ENCODE measurements at regions not wholly inside any gene's neighbourhood (a gene's known extent, or its start where the extent isn't known, plus 50 kb on each side); places are given as distances from the start of the nearest gene placed in this dataset.

DNA sequence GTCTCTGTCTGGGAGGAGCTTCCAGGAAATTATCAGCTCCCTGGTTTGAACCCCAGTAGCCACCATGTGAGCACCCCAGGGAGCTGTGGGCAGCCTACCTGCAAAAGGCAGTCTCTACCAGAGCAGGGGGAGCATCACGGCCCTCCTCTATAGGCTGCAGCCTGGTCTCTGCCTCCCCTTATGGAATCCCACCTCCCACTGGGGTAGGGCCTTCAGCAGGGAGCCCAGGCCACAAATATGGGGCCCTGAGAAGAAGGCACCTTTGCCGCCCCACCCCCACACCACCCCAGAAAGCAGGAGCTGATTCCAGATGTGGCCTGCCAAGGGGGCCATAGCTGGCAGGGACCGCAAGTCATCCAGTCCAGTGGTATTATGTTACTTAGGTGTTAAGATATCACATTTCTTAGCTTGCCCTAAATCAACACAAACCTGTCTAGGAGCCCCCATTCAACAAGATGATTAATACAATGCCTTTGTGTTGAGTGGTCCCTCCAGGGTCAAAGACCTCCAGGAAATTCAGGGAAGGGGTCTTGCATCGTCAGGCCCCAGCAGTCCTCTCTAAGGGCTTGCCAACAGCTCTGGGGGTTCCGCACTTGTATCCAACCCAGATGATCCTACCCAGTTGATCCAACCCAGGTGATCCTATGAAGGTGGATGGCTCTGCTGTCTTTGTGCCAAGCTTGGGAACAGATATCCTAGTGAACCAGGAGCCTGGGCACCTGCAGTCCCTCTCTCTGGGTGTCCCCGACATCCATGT lies 114.9 kb downstream of the OAT start:
- DNase-seq (ENCODE audit: low read depth, low spot score): no peak

DNA sequence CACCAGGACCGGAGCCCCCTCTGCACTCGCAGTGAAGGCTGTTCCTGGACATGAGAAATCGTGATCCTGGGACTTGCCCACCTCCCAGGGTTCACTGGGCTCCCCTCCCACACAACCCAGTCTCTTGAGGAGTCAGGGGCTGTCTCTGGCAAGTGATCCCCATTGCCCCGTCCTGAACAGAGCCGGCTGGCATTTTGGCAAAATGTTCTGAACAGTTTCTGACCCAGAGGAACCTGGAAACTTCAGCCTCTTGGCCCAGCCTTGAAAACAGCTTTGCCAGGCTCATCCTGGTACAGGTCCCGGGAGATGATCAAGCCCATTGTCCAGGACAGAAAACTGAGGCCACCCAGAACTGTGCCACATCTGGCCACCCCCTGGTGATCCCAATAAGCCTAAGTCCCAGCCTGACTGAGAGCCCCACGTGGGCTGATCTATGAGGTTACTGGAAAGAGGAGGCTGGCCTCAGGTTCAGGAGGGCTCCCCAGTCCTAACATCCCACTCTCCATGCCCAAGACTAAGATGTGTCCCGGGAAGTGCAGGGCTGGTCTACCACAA lies 115.7 kb downstream of the OAT start:
- no peak for DNase-seq (ENCODE audit: low read depth, low spot score)

- DNase-seq (ENCODE audit: low read depth, low spot score): no peak
Observed at GRCh38 chr10:124301736-124302135, 117.0 kb downstream of the OAT start.

DNA sequence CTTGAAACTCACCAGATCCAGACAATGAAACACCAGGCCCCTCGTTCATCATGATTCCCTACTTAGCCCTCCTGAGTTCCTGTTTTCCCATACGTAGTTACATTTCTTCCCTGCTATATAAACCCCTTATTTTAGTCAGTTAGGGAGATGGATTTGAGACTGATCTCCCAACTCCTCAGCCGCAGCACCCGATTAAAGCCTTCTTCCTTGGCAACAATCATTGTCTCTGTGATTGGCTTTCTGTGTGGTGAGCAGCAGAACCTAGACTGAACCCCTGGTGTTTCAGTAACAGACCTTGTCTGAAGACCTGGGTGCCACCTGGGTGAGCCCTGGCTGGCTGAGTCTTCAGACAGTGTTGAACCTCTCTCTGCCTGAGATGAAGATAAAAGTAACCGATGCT lies 118.0 kb downstream of the OAT start:
- DNase-seq (ENCODE audit: low read depth, low spot score): no peak

- DNase-seq (ENCODE audit: low read depth, low spot score): no peak
Observed at GRCh38 chr10:124300224-124300623, 118.5 kb downstream of the OAT start.

- DNase-seq (ENCODE audit: low read depth, low spot score): no peak
Observed at GRCh38 chr10:124299696-124300095, 119.0 kb downstream of the OAT start.

DNA sequence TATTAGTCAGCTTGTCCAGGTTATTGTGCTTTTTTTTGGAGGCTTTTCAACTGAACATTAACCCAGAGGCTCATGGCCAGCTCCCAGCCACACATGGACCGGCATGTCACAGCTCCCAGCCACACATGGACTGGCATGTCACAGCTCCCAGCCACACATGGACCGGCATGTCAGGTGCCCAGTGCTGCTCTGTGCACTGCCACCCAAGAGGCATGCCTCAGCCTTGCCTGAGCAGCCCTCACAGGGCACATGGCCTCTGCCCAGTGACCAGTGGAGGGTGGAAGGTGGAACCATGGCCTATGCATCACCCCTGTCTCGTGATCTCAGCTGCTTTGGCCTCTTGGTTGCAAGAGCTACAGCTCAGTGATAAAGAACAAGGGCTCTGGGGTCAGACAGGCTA lies 119.8 kb downstream of the OAT start:
- no peak for DNase-seq (ENCODE audit: low read depth, low spot score)

- no peak for DNase-seq (ENCODE audit: low read depth, low spot score)
Observed at GRCh38 chr10:124296813-124297788, 121.6 kb downstream of the OAT start.

DNA sequence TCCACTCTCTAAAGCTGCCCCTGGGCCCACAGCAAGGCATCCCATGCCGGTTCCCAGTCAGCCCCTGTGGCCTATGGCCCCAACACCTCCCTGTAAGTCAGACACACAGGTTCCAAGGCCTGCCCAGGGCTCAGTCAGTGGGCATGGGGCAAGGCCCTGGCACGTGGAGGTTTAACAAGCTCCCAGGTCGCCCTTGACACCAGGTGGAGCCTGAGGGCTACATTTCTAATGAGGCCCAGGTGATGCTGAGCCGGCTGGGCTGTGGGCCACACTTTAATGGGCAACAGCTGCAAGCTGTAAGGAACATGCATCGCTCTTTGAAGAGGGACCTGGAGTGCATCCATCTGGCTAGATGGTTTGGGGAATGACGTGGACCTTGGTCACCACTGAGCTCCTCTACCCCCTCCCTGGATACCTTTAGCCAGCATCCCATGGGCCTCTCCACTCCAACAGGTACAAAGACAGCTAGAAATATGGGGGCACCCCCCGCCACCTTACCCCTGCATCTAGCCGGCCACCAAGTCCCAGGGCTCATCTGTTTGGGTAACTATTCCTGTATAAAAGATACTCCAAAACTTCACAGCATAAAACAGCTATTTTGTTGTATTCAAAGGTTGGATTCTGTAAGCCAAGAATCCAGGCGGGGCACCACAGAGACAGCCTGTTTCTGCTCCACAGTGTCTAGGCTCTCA lies 122.5 kb downstream of the OAT start:
- DNase-seq (ENCODE audit: low read depth, low spot score): no peak

- DNase-seq (ENCODE audit: low read depth, low spot score): no peak
Observed at GRCh38 chr10:124294811-124295770, 123.6 kb downstream of the OAT start.

GRCh38 chr10:124293616-124294449 lies 124.9 kb downstream of the OAT start:
- no peak for DNase-seq (ENCODE audit: low read depth, low spot score)

GRCh38 chr10:124292911-124293615 lies 125.7 kb downstream of the OAT start:
- no peak for DNase-seq (ENCODE audit: low read depth, low spot score)

GRCh38 chr10:124291001-124291701 lies 127.6 kb downstream of the OAT start:
- no peak for DNase-seq (ENCODE audit: low read depth, low spot score)

GRCh38 chr10:124289851-124290795 lies 128.6 kb downstream of the OAT start:
- no peak for DNase-seq (ENCODE audit: low read depth, low spot score)

DNA sequence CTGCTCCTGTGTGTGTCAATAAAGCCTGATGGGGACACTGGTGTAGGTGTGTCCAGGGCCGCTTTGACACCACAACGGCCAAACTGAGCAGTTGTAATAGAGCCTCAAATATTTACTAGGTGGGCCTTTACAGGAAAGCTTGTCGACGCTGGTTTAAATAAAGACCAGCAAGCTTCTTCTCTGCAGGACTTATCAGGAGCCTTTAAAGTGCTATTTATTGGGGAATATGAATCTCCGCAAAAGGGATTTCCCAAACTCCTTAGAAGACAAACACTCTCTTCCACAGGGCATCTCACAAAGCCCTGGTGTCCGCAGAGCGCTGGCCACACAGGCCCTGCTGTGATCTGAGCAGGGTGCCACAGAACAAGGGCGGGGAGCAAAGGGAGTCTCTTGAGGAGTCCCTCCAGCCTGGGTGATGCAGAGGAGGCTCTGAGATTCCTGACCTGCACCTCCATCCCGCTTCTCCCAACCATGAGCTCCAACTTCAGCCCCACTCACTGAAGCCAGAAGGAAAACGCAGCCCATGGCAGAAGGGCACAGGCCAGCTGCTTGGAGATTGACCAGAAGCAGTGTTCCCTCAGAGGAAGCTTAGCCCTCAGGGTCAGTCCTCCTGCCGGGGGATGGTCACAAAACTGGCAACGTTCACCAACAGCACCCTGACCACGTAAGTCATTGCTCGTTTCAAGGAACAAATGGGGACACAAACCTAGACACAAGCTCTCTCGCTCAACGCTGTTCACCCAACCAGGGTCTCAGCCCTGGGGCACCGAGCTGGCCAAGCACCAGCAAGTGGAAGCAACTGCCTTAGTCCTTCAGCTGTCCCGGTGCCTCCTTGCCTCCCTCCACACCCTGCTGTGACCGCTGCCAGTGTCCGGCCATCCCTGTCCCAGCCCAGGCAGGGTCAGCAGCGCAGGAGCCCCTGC lies 129.5 kb downstream of the OAT start:
- DNase-seq (ENCODE audit: low read depth, low spot score): no peak

- no peak for DNase-seq (ENCODE audit: low read depth, low spot score)
Observed at GRCh38 chr10:124288486-124288885, 130.2 kb downstream of the OAT start.

Measured in activated CD4-positive, CD25-positive, alpha-beta regulatory T cell treated with anti-CD3 and anti-CD28 coated beads, Interleukin-2, amount 50 U/mL, for 16 hours (primary cell).